K562 (cell line): ENCODE measurements at regions not wholly inside any gene's neighbourhood (a gene's known extent, or its start where the extent isn't known, plus 50 kb on each side); places are given as distances from the start of the nearest gene placed in this dataset.

Experiments
- ATF1 ChIP-seq, 2 experiments: fragments of 450-650 bp in 1 of 2; IDR thresholded peaks; 2 replicates each; pipeline ENCODE4 v1.6.1; 2016; ENCODE audit warnings: missing compliant biosample characterization in 1 of 2, missing genetic modification characterization in 1 of 2
- CC2D1A ChIP-seq: fragments of 450-650 bp; IDR thresholded peaks from 2 replicates; pipeline ENCODE4 v1.6.1; 2017; ENCODE audit warnings: mild to moderate bottlenecking
- HMG20B ChIP-seq: fragments of 250-450 bp; sonication (Bioruptor Pico); IDR thresholded peaks from 2 replicates; pipeline ENCODE4 v1.5.0; 2021; ENCODE audit warnings: mild to moderate bottlenecking
- HMGN3 ChIP-seq: IDR thresholded peaks from 2 replicates; pipeline ENCODE4 v1.6.1; 2011; ENCODE audit warnings: borderline replicate concordance, low read depth, mild to moderate bottlenecking, mixed read lengths, low read length; ENCODE audit not compliant: insufficient read length; ENCODE audit errors: extremely low read depth
- KHSRP ChIP-seq: fragments of 450-650 bp; IDR thresholded peaks from 2 replicates; pipeline ENCODE4 v1.6.1; 2017
- MYC ChIP-seq, 2 experiments: fragments of 250-450 bp in 1 of 2; sonication (Bioruptor Pico) in 1 of 2; IDR thresholded peaks; 2 replicates each; pipeline versions ENCODE4 v1.5.1 to v1.6.1; 2012 to 2021; ENCODE audit warnings: low read depth in 2 of 2, borderline replicate concordance in 1 of 2, improper control_type of control experiment in 1 of 2, low read length in 1 of 2, mild to moderate bottlenecking in 1 of 2, moderate library complexity in 1 of 2
- PURB ChIP-seq: sonication (generic); formaldehyde crosslinking; IDR thresholded peaks from 2 replicates; pipeline ENCODE4 v1.9.0; 2021; ENCODE audit warnings: low read depth, mild to moderate bottlenecking, missing genetic modification reagents
- SETDB1 ChIP-seq: IDR thresholded peaks from one replicate; pipeline ENCODE4 v1.6.1; 2012; ENCODE audit warnings: low read length, control low read depth, inconsistent platforms
- STAT5A ChIP-seq: IDR thresholded peaks from 2 replicates; pipeline ENCODE4 v1.6.1; 2012; ENCODE audit warnings: low read length, inconsistent platforms, borderline replicate concordance
- ZNF695 ChIP-seq: fragments of 450-650 bp; formaldehyde crosslinking; IDR thresholded peaks from 2 replicates; pipeline ENCODE4 v1.4.0; 2020; ENCODE audit warnings: mild to moderate bottlenecking, moderate library complexity
- TF ChIP-seq, protein P1 (sequence below): fragments of 450-650 bp; IDR thresholded peaks from 2 replicates; pipeline ENCODE4 v1.6.1; 2016; ENCODE audit warnings: low read depth
- TF ChIP-seq, protein P2 (sequence below): fragments of 200-800 bp; sonication (Bioruptor generic); IDR thresholded peaks from 2 replicates; pipeline ENCODE4 v1.6.1; 2017; ENCODE audit warnings: missing genetic modification characterization, missing compliant biosample characterization
- TF ChIP-seq, protein P3 (sequence below), 3 experiments: fragments of 200-800 bp in 1 of 3; sonication (Bioruptor generic) in 1 of 3; sonication (generic) in 1 of 3; formaldehyde crosslinking in 1 of 3; IDR thresholded peaks; 2 replicates each; pipeline versions ENCODE4 v1.6.1 to v1.8.0; 2016 to 2022; ENCODE audit warnings: mild to moderate bottlenecking in 2 of 3, missing compliant biosample characterization in 2 of 3, missing genetic modification characterization in 2 of 3, missing genetic modification reagents in 1 of 3

- TF ChIP-seq, protein P1, sequence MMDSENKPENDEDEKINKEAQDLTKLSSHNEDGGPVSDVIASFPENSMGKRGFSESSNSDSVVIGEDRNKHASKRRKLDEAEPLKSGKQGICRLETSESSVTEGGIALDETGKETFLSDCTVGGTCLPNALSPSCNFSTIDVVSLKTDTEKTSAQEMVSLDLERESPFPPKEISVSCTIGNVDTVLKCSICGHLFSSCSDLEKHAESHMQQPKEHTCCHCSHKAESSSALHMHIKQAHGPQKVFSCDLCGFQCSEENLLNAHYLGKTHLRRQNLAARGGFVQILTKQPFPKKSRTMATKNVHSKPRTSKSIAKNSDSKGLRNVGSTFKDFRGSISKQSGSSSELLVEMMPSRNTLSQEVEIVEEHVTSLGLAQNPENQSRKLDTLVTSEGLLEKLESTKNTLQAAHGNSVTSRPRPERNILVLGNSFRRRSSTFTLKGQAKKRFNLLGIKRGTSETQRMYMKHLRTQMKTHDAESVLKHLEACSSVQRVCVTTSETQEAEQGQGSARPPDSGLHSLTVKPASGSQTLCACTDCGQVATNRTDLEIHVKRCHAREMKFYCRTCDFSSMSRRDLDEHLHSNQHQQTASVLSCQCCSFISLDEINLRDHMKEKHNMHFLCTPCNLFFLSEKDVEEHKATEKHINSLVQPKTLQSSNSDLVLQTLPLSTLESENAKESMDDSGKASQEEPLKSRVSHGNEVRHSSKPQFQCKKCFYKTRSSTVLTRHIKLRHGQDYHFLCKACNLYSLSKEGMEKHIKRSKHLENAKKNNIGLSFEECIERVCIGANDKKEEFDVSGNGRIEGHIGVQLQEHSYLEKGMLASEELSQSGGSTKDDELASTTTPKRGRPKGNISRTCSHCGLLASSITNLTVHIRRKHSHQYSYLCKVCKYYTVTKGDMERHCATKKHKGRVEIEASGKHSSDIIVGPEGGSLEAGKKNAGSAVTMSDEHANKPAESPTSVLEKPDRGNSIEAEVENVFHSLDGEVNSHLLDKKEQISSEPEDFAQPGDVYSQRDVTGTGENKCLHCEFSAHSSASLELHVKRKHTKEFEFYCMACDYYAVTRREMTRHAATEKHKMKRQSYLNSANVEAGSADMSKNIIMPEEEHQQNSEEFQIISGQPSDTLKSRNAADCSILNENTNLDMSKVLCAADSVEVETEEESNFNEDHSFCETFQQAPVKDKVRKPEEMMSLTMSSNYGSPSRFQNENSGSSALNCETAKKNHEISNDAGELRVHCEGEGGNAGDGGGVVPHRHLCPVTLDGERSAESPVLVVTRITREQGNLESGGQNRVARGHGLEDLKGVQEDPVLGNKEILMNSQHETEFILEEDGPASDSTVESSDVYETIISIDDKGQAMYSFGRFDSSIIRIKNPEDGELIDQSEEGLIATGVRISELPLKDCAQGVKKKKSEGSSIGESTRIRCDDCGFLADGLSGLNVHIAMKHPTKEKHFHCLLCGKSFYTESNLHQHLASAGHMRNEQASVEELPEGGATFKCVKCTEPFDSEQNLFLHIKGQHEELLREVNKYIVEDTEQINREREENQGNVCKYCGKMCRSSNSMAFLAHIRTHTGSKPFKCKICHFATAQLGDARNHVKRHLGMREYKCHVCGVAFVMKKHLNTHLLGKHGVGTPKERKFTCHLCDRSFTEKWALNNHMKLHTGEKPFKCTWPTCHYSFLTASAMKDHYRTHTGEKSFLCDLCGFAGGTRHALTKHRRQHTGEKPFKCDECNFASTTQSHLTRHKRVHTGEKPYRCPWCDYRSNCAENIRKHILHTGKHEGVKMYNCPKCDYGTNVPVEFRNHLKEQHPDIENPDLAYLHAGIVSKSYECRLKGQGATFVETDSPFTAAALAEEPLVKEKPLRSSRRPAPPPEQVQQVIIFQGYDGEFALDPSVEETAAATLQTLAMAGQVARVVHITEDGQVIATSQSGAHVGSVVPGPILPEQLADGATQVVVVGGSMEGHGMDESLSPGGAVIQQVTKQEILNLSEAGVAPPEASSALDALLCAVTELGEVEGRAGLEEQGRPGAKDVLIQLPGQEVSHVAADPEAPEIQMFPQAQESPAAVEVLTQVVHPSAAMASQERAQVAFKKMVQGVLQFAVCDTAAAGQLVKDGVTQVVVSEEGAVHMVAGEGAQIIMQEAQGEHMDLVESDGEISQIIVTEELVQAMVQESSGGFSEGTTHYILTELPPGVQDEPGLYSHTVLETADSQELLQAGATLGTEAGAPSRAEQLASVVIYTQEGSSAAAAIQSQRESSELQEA, result no peak
- TF ChIP-seq, protein P2, sequence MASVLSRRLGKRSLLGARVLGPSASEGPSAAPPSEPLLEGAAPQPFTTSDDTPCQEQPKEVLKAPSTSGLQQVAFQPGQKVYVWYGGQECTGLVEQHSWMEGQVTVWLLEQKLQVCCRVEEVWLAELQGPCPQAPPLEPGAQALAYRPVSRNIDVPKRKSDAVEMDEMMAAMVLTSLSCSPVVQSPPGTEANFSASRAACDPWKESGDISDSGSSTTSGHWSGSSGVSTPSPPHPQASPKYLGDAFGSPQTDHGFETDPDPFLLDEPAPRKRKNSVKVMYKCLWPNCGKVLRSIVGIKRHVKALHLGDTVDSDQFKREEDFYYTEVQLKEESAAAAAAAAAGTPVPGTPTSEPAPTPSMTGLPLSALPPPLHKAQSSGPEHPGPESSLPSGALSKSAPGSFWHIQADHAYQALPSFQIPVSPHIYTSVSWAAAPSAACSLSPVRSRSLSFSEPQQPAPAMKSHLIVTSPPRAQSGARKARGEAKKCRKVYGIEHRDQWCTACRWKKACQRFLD, result no peak
- TF ChIP-seq CC2D1A (no peak), MYC (IDR thresholded peaks at IDR 0.05; ENCODE audit: low read depth, low read length) (no peak), MYC (CRISPR knock-in tag; IDR thresholded peaks at IDR 0.05; ENCODE audit: borderline replicate concordance, low read depth) (no peak), STAT5A (no peak), HMGN3 (no peak), ZNF695 (CRISPR knock-in tag) (no peak), ATF1 (CRISPR knock-in tag; IDR thresholded peaks at IDR 0.05) (no peak), ATF1 (tag; IDR thresholded peaks at IDR 0.05) (no peak), KHSRP (no peak), SETDB1 (no peak), PURB (CRISPR knock-in tag) (no peak), HMG20B (CRISPR knock-in tag) (no peak)
- TF ChIP-seq, protein P3, sequence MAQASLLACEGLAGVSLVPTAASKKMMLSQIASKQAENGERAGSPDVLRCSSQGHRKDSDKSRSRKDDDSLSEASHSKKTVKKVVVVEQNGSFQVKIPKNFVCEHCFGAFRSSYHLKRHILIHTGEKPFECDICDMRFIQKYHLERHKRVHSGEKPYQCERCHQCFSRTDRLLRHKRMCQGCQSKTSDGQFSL (CRISPR knock-in tag; IDR thresholded peaks at IDR 0.05), result no peak
- TF ChIP-seq, protein P3 (tag; IDR thresholded peaks at IDR 0.05), result no peak
Measured at GRCh38 chr15:47924381-47924780, 196.4 kb upstream of the SLC24A5 start (continued).
